HG02623 (cell line): ENCODE measurements at regions not wholly inside any gene's neighbourhood (a gene's known extent, or its start where the extent isn't known, plus 50 kb on each side); places are given as distances from the start of the nearest gene placed in this dataset.
"Not testable (repeated sequence)": the region's sequence is repeated elsewhere in the genome, so short reads cannot be mapped to it uniquely, and the experiment has no call there.

ENCODE experiments used
- ATAC-seq: cut with Tn5 transposase; IDR thresholded peaks from one replicate; pipeline ENCODE4 v1.9.1; 2021; ENCODE audit warnings: moderate library complexity; ENCODE audit not compliant: unreplicated experiment

DNA sequence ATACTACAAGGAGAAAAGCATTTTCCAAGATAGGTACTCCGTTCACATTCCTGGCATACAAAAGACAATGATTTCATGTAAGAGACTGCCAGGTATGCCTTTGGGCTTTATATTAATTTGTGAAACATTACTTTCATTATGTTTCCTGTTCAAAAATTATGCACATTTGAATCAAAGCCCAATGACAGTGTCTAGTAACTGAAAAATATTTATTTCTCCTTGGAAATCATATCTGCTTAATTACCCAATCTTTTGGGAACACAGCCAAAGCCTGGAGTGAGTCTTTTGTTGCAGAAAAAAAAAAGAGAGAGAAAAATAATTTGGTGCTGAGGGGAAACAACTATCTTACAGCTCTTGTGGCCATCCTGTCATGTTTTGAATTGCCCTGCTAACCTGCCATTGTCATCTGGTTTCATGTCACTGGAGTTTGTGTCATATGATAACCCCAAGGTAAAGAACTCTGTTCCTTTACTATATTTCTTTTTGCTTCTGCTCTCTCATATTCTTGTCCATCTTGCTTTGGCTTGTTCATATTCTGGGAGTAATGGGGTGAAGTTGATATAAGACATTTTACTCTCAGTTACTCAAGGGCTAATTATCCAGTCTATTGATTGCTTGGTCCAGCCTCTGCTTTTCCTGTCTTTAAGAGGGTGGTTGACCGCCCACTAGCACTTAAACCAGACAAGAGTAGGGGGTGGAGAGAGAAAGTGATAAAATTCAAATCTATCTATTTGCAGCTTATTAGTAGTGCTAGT, 238.3 kb upstream of the NUDT12 start:
- no peak for ATAC-seq

DNA sequence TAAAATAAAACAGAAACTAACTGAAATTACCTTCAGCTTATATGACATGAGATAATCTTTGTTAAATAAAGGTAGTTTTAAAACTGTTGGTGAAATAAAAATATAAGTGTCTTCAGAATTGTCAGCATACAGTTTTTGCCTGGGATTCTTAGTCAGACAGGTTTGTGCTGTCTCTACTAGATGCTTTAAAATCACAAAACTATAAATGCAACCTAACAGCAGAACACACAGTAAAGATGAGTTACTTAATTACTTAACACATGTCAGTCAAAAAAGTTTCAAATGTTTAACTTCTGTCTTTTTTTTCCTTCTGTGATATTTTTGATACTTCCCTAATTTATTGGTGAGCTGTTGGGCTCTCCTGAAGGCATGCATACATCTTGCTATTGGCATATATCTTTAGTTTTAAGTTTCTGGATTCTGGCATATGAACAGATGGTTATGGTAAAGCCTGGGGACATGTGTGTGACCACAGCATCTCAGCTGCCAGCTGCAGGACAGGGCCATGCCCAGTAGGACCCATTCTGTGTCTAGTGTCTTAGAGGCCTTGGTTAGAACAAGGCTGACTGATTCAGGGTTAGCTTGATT, 231.1 kb upstream of the NUDT12 start:
- no peak for ATAC-seq

DNA sequence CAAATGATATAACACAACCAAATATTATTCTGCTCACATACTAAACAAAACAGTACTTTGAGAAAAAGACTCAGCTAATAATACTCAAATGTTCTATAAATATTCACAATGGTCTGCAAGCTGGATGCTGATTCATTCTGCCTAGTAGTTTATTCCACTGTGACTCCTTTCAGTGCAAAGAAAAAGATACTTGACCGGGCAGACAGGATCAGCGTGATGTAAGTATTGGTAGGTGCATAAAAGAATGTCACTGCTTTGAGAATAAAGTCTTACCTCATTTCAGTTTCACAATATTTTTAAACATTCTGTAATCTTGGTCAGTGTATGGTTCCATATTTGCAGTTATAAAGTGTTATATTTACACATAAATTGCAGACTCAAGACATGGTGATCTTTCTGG, 223.0 kb upstream of the NUDT12 start:
- no peak for ATAC-seq

DNA sequence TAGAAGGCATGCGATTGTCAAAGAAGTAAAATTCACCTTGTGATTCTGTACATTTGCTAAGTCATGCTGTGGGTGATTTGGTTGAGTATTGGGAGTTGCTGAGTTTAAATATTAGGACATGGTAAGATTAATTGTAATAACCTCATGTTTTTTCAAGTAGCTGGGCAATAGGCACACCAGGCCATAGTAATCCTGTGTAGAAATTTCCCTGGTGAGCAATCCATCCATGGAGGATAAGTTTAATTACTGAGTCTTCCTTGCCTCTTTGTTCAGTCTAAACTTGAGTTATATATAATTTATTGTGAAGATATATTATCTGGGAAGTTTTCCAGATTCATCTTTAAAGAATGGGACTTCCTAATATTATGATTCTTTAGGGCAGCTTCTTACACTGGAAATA, 221.1 kb upstream of the NUDT12 start:
- no peak for ATAC-seq

DNA sequence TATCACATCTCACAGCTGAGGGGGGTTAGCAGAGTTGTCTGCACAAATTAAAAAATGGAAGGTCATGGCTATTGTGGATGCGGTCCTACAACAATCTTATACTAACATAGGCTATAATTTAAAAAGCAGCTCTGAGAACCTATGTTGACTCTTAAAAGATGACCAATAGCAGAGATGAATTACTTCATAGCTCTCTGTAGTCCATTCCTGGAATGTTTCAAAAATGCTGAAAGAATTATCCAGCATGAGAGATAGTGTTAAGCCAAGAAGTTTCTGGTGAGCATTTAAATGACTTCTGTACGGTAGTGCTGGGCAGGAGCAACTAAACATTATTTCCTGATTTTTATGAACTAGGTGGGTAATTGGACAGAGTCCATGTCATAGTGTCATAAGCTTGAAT, 218.2 kb upstream of the NUDT12 start:
- ATAC-seq, result no peak

DNA sequence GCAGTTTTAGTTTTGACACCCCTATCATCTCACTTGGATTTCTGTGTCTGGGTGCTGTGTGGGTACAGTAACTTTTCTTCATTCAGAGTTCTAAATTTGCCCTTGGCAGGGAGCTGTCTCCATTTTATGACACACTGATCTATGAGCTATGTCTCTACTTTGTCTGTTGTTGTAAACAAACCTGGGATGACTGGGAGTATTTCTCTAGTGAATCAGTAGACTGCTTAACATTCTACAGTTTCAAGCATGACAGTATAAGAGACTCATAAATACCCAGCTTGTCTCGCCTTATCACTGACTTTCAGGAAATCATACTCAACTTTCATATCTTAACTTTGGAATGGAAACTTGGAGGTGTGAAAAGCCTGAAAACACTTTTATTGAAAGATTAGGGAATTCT, 212.1 kb upstream of the NUDT12 start:
- no peak for ATAC-seq

DNA sequence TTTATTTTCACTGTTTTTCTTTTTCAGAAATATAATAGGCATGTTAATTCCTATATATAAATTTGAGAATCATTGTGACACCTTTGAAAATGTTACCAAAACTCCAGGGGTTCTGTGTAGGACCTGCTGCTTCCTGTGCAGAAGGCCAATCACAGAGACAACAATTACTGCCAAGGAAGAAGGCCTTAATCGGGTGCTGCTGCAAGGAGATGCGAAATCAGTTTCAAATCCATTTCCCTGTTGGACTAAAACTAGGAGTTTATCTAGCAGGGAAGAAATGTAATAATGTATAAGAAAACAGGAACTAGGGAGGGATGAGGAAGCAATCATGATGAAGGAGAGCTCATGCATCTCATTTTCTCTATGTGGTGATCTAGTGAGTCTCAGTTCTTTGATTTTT, 209.7 kb upstream of the NUDT12 start:
- ATAC-seq, result no peak

DNA sequence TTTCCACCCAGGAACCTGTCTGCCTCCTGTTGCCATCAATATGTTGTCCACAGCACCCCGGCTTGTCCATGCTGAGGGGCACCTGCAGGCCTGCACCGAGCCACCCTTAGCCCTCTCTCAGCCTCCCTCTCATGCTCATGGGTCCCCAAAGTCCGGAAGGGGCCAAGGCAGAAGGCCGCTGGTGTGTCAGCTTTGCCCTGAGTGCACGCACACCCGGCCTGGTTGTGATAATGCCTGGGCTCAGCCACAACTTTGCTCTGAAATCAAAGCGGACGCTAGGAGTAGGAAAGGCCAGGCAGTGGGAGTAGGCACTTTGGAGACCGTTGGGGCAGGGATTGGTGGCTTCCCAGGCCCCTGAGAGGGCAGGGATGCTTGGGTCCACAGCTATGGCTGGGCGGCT, 201.8 kb upstream of the NUDT12 start:
- no peak for ATAC-seq

DNA sequence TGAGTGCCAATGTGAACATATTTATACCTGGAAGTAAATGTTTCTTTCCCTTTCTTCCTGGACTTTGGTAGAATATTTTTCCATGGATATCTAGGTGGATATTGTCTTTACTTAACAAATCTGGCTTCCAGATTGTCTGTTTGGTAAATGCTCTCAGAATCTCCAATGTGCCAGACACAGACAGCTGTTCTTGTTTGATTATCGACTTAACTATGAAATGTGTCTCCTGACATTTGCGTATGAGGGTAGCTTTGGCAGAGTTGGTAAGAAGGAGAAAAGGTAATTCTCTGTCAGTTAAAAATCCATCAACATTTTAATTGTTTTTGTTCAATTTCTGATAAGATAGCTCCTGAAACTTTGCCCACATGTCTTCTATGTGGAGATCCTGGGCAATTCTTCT, 196.4 kb upstream of the NUDT12 start:
- ATAC-seq, result no peak

DNA sequence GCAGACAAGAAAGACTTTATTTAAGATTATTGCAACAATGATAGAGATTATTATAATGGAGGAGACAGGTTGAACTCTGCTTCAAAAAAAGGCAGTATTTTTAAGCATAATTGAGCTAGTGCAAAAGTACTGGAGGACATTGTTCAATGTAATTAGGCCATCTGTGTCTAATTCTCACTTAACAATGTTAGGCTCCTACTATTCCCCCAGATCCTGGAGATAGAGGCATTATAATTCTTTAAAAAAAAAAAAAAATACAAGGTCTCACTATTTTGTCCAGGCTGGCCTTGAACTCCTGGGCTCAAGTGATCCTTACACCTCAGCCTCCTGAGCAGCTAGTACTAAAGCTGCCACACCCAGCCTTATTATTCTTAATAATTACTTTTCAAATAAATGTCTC, 193.4 kb upstream of the NUDT12 start:
- no peak for ATAC-seq

DNA sequence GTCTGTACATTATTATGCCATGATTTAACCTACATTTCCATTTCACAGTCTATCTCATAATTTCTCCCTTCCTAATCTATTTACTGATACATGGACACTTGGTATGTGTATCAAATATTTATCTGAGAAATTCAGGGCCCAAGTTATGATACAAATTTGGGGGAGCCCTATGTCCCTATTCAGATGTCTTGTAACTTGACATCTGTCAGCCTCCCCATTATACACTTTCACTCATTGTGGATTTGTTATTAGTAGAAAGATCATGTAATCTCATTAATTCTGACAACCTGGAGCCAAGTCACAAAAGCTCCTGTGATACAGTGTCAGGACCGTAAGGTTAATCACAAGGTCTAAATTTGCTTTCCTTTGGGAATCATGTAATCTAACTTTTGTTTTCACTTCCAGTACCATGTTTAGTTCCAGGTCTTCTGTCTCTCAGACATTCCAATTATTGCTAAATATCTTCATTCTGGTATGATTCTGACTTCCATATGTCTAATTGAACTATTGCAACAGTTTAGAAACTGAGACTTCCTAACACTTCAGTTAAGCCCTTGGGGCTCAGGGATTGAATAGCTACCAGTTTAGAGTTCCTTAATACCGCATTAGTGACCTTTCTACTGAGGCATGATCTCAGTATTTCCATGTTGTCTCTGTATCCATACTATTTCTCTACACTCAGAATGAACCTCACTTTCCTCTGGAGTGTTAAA, 182.9 kb upstream of the NUDT12 start:
- ATAC-seq, result no peak

DNA sequence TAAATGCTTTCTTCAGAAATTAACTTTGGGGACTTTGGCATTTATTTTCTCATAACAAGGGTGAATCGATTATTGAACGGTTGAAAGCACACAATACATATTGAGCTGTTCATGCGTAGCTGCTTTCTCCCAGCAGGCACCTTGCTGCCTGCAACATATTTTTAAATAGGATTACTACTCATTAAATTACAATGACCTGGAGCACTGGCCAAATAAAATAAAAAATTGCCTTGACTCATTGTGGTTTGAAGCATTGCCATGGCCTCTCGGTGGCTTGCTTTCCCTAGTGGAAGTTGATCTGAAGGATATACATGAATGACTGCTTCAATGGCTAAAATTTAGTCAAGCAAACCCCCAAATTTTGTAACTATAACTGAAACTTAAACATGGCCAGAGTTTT, 181.6 kb upstream of the NUDT12 start:
- ATAC-seq, result no peak

DNA sequence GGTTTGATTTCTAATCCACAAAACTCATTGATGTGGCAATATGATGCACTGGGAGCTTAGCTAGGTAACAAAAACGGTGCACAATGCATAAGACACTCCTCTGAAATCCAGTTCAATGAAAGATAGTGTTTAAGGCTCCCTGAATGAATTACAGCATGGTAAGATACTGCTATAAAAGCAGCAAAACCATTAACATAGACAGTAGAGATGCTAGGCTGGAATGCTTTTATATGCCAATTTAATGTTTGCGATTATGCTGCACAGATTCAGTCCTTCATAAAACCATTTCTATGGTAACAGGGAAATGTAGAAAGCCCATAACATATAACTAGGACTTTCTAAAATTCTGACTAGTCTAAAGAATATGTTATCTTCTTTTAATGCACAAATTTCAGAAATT, 180.8 kb upstream of the NUDT12 start:
- no peak for ATAC-seq

DNA sequence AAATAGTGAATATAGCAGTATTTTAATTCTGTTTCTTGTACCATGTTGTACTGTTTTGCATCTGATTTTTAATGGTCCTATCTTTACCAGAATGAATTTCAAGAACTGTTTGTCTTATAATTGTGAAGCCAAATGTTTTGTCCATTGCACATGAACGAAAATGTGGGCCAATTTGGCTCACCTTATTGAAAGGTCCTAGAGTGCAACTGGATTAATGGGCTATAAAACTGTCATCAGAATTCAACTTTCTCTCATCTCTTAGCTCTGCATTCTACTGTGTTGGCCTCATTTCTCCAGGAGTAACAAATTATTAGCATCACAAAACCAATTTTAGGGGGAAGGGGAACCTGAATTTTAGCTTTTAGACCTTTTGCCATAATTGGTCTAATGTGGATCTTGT, 179.4 kb upstream of the NUDT12 start:
- ATAC-seq, result no peak

DNA sequence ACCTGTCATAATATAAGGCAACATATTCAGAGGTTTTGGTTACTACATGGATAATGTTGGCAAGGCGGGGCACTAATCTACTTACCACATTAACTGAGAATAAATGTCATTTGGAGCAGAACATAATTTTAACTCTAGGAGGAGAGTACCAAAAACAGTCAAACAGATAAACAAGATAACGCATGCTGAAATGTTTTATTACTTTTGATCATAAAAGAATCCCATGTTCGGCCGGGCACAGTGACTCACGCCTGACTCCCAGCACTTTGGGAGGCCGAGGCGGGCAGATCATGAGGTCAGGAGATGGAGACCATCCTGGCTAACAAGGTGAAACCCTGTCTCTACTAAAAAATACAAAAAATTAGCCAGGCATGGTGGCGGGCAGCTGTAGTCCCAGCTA, 173.8 kb upstream of the NUDT12 start:
- ATAC-seq, result not testable (repeated sequence)

DNA sequence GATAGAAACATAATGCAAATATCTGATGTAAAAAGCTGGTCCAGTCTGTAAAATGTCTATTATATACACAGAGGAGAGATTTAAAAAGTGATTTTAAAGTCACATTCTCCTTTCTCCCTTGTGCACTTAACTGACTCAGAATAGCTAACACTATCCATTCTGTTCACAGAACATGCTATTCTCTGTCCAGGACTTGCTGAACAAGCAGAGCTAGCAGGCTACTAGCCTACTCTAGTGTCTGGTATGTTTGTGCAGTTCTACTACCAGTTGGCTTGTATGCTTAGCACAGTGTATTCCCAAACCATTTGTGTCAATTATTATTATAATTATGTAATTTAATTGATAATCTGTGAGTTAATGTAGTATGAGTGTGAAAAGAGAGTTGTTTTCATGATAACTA, 161.7 kb upstream of the NUDT12 start:
- no peak for ATAC-seq

DNA sequence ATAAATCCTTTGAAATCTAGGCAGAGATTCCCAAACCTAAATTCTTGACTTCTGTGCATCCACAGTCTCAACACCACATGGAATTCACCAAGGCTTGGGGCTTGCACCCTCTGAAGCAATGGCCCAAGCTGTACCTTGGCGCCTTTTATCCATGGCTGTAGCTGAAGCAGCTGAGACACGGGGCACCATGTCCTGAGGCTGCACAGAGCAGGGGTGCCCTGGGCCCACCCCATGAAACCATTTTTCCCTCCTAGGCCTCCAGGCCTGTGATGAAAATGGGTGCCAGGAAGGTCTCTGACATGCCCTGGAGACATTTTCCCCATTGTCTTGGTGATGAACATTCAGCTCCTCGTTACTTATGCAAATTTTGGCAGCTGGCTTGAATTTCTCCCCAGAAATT, 158.6 kb upstream of the NUDT12 start:
- ATAC-seq, result no peak

DNA sequence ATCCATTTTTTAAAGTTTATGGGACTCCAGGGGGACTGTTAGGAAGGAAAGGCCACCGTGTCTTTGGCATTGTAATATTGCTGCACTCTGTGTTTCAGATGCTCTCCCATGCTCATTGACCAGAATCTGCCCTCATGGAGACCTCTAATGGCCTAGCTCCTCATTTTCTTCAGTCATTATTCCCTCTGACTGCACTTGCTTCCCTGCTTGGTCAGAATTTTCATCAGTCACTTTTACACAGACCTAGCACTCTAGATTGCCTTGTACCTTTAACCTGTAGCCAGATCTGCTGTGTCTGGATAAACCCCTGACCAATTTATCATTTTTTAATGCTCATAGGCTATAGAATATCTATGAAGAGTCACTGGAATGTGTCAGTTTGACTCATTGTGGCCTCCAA, 155.5 kb upstream of the NUDT12 start:
- no peak for ATAC-seq

DNA sequence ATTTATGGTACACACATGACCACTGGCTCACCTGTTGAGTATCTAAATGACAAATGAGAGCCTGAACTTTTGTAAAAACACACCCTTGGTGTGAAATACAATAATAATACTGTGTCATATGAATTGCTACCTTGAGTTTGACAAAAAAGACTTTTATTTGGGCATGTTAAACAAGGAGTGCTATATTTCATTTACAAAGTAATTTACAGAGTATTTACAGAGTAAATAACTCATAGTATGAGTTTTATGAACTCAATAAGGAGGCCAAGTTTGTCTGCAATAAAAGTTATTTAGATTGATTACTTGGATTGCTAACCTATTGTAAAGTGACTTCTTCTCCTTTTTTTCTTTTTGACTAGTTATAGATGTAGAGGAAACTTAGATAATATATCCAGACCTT, 146.0 kb upstream of the NUDT12 start:
- no peak for ATAC-seq

DNA sequence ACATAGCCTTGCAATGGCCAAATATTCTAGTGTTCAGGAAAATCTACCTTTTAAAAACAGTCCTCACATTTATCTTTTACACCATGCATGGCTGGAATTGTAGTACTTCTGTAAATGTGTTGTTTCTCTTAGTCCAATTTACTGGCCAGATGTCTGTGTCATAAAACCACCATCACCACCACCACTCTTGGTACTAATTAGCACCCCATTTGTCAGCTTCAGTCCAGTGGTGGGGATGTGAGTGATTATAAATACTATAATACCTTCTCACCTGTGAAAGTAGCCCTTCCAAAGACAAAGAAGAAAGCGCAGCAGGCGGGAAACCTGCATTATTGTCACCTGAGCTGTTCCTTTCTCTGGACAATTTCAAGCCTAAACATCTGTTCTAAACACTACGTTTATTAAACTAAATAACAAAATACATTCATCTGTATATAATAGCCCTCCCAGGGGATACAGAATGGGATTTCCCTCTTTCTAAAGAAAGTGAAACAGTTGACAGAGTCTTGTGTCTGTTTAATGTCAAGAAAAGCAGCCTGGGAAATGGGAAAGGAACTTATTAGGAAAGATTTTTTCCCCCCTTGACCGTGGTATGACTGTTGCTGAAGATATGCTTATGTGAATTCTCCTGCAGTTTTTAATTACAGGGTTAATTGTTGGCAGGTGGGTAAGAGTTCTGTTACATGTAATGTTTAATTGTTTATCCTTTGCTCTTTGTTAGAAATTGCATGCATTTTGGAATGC, 144.5 kb upstream of the NUDT12 start:
- no peak for ATAC-seq

DNA sequence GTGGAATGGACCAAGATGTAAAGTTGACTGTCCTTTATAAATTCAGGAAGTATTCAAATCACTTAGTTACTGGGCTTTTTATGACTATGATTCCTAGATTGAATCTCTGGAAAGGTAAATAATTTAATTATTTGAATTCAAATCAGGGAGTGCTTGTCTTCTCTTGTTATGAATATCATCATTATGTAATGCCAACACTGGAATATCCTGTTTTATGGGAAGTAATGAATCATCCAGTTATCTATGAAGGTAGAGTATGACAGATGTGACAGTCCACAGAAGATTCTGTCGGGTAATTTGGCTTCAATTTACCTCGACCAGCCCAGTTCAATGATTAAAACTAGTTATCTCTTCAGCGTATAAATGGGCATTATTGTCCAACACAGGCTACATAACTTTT, 141.0 kb upstream of the NUDT12 start:
- ATAC-seq, result no peak

DNA sequence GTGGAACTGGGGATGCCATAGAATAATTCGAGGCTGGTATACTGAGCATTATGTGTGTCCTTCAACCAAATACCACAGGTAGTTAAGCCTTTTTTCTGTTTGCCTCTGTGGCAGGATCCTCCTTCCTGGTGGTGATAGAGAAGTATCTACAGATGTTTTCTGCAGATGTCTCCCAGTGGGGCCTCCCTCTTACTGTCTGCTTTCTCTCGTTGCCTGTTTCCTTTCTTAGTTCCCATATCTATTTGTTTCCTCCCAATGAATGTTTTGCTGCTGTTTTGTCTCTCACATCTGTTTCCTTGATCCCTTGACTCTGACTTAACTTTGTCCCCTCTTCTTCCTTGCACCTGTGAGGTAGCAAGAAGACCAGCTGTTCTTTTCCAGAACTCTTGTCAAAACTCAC, 130.9 kb upstream of the NUDT12 start:
- no peak for ATAC-seq
